OCI-LY7 (cell line): ENCODE measurements at regions not wholly inside any gene's neighbourhood (a gene's known extent, or its start where the extent isn't known, plus 50 kb on each side); places are given as distances from the start of the nearest gene placed in this dataset.

Experiments
- BruUV-seq: library from RNA; stranded (reverse); fragments of 400-500 nt; replicated peaks from 2 replicates; lab custom pipeline; 2021; lab: Mats Ljungman, UMichigan
- CTCF ChIA-PET: fragments of 300-600 bp; sonication (Branson Sonifier 250); formaldehyde crosslinking; loops from one replicate; lab custom pipeline; 2022; ENCODE audit warnings: antibody characterized with exemption; ENCODE audit not compliant: unreplicated experiment; lab: Charles Lee
- POLR2A ChIA-PET: fragments of 300-600 bp; sonication (Branson Sonifier 250); formaldehyde crosslinking; loops from one replicate; lab custom pipeline; 2022; ENCODE audit warnings: antibody characterized with exemption; lab: Charles Lee
- DNase-seq: peaks from one replicate; pipeline ENCODE4 v3.0.0-alpha.2; 2015; ENCODE audit warnings: low spot score
- H2AFZ ChIP-seq: fragments of 200-600 bp; sonication (generic), shearing (Covaris generic); 2 replicates; pipeline ENCODE4 v1.6.1; 2014; ENCODE audit warnings: mild to moderate bottlenecking, antibody characterized with exemption, low read length, moderate library complexity
- H3K27ac ChIP-seq: fragments of 200-600 bp; sonication (generic); 2 replicates; pipeline ENCODE4 v1.5.1; 2014; ENCODE audit warnings: mixed run types, low read depth, mild to moderate bottlenecking, moderate library complexity, low read length, inconsistent platforms; ENCODE audit not compliant: poor library complexity, severe bottlenecking
- H3K36me3 ChIP-seq: fragments of 200-600 bp; sonication (generic); 2 replicates; pipeline ENCODE4 v1.6.1; 2014; ENCODE audit warnings: mild to moderate bottlenecking, antibody characterized with exemption, low read length, moderate library complexity, mixed read lengths; ENCODE audit not compliant: insufficient read depth
- H3K4me1 ChIP-seq: fragments of 200-600 bp; sonication (generic); 2 replicates; pipeline ENCODE4 v1.5.1; 2014; ENCODE audit warnings: mild to moderate bottlenecking, low read length; ENCODE audit not compliant: insufficient read depth, poor library complexity, severe bottlenecking
- H3K4me2 ChIP-seq: fragments of 200-600 bp; sonication (generic); 2 replicates; pipeline ENCODE4 v1.6.1; 2014; ENCODE audit warnings: mild to moderate bottlenecking, low read length
- H3K4me3 ChIP-seq: fragments of 200-600 bp; sonication (generic); 2 replicates; pipeline ENCODE4 v1.5.1; 2014; ENCODE audit warnings: mild to moderate bottlenecking, low read depth, low read length; ENCODE audit not compliant: poor library complexity, severe bottlenecking
- H3K79me2 ChIP-seq: fragments of 200-600 bp; sonication (generic); 2 replicates; pipeline ENCODE4 v1.6.1; 2016; ENCODE audit warnings: low read depth, mild to moderate bottlenecking, low read length, moderate library complexity, mixed read lengths; ENCODE audit not compliant: insufficient read depth
- H3K9me2 ChIP-seq: fragments of 200-600 bp; sonication (generic); 2 replicates; pipeline ENCODE4 v1.6.1; 2016; ENCODE audit warnings: mild to moderate bottlenecking, low read length, mixed read lengths; ENCODE audit not compliant: insufficient read depth
- H3K9me3 ChIP-seq: fragments of 200-600 bp; sonication (generic); 2 replicates; pipeline ENCODE4 v1.6.1; 2014; ENCODE audit warnings: mild to moderate bottlenecking, mixed run types, low read length, mixed read lengths
- H4K20me1 ChIP-seq: fragments of 200-600 bp; sonication (generic); 2 replicates; pipeline ENCODE4 v1.6.1; 2014; ENCODE audit warnings: mild to moderate bottlenecking, antibody characterized with exemption, low read length, moderate library complexity, mixed read lengths; ENCODE audit not compliant: insufficient read depth
- CTCF ChIP-seq: fragments of 200-600 bp; sonication (generic); conservative IDR thresholded peaks from 2 replicates; pipeline ENCODE4 v1.5.1; 2014; ENCODE audit warnings: mild to moderate bottlenecking, antibody characterized with exemption, low read length, moderate library complexity, mixed read lengths
- EZH2phosphoT487 ChIP-seq: fragments of 200-600 bp; sonication (generic); IDR thresholded peaks from 2 replicates; pipeline ENCODE4 v1.6.1; 2018; ENCODE audit warnings: low read depth, borderline replicate concordance, mild to moderate bottlenecking, mixed run types, antibody characterized with exemption, low read length, moderate library complexity, mixed read lengths
- intact Hi-C: fragments of 100-400 bp; cut with micrococcal nuclease; formaldehyde crosslinking; loops from one replicate; pipeline ENCODE4 v1.10.0; 2022; ENCODE audit not compliant: unreplicated experiment

- intact Hi-C loops: no loop called here
- Histone ChIP-seq H3K4me2 (no peak overlapping the region), H3K4me3 (no peak overlapping the region), H3K36me3 (no peaks in the 10 kb centered on the region), H3K79me2 (no peaks in the 10 kb centered on the region), H3K9me2 (no peaks in the 10 kb centered on the region), H3K27ac (no peak overlapping the region), H3K9me3 (no peaks in the 10 kb centered on the region), H2AFZ (no peak overlapping the region), H4K20me1 (no peaks in the 10 kb centered on the region), H3K4me1 (no peaks in the 10 kb centered on the region)
- TF ChIP-seq CTCF: no peak
- TF ChIP-seq EZH2phosphoT487: no peak
- ChIA-PET POLR2A (interaction anchor here (0.7 kb wide), 1 partner anchor 1103 kb away, joined by 4 read pairs; no protein-coding TSS in a partner anchor), CTCF (no interaction called here)
- no peak for DNase-seq
- BruUV-seq: no TSS peak
Measured at GRCh38 chr6:48979806-48980205, 483.2 kb downstream of the MMUT start.

- Histone ChIP-seq H3K36me3 (no peaks in the 10 kb centered on the region), H3K27ac (no peak overlapping the region), H3K4me3 (no peak overlapping the region), H3K4me1 (no peaks in the 10 kb centered on the region), H3K4me2 (no peak overlapping the region), H3K79me2 (no peaks in the 10 kb centered on the region), H3K9me3 (no peaks in the 10 kb centered on the region), H2AFZ (no peak overlapping the region), H3K9me2 (no peaks in the 10 kb centered on the region), H4K20me1 (no peaks in the 10 kb centered on the region)
- ChIA-PET CTCF (no interaction called here), POLR2A (no interaction called here)
- no peak for DNase-seq
- intact Hi-C loops: no loop called here
- TF ChIP-seq EZH2phosphoT487 (no peak), CTCF (no peak)
- no TSS peak for BruUV-seq
Measured at GRCh38 chr6:48979085-48979484, 484.0 kb downstream of the MMUT start.

- ChIA-PET POLR2A (interaction anchor here (0.8 kb wide), 1 partner anchor 20 kb away, joined by 3 read pairs; no protein-coding TSS in a partner anchor), CTCF (no interaction called here)
- Histone ChIP-seq H3K4me1 (no peaks in the 10 kb centered on the region), H3K4me3 (no peak overlapping the region), H3K9me3 (no peaks in the 10 kb centered on the region), H2AFZ (no peak overlapping the region), H3K9me2 (no peaks in the 10 kb centered on the region), H3K4me2 (no peak overlapping the region), H4K20me1 (no peaks in the 10 kb centered on the region), H3K27ac (no peak overlapping the region), H3K36me3 (no peaks in the 10 kb centered on the region), H3K79me2 (no peaks in the 10 kb centered on the region)
- intact Hi-C loops: no loop called here
- DNase-seq: no peak
- no TSS peak for BruUV-seq
- no peak for TF ChIP-seq CTCF
Measured at GRCh38 chr6:48978016-48978415, 485.0 kb downstream of the MMUT start.
